Left hindlimb (tissue), 1 donor: ENCODE measurements at regions not wholly inside any gene's neighbourhood (a gene's known extent, or its start where the extent isn't known, plus 50 kb on each side); places are given as distances from the start of the nearest gene placed in this dataset.
"Not testable (repeated sequence)": the region's sequence is repeated elsewhere in the genome, so short reads cannot be mapped to it uniquely, and the experiment has no call there.

ENCODE experiments used
- DNase-seq: peaks from one replicate; pipeline ENCODE4 v3.0.0-alpha.2; 2018

DNA sequence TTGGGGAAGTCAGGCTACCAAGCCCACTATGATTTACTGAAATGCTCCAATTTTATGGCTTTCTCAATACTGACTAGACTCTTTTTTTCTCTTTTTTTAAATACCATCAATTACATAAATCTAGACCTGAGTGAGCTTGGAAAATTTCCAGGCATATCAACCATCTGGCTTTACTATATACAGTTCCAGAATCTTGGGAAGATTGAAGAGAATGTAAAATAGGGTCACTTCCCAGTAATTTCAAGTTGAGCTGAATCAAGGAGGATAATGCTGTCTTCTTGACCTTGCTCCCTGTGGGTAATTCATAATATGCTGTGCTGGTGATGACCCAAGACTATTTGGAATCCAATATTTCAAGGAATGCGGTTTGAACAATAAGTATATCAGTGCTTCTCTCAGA is 108.1 kb downstream of the MAP3K21 start:
- DNase-seq, result no peak

GRCh38 chr1:233439721-233440120 is 112.2 kb downstream of the MAP3K21 start:
- no peak for DNase-seq

GRCh38 chr1:233440951-233441401 is 113.5 kb downstream of the MAP3K21 start:
- DNase-seq, result peak; percentile 50

- no peak for DNase-seq
These were observed 114.7 kb downstream of the MAP3K21 start for GRCh38 chr1:233442026-233442780.

- no peak for DNase-seq
These were observed 115.7 kb downstream of the MAP3K21 start for GRCh38 chr1:233443040-233443760.

- DNase-seq, result no peak
These were observed 117.0 kb downstream of the MAP3K21 start for GRCh38 chr1:233444484-233444883.

GRCh38 chr1:233445737-233446136 is 118.2 kb downstream of the MAP3K21 start:
- DNase-seq, result no peak

DNA sequence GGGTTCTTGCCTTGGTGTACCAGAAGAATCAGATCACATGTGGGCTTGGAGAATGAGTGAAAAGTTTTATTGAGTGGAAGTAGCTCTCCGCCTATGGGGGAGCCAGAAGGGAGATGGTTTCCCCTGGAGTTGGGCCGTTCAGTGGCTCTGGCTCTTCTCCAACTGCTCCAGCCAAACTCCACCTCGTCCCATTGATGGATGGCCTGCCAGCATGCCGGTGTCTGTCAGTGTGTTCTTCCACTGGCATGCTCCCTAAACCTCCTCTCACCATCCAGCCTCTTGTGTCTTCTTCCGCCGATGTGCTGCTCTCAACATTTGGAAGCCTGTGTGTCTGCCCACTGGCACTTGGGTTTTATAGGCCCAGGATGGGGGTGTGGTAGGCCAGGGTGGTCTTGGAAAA is 119.4 kb downstream of the MAP3K21 start:
- DNase-seq, result no peak

DNA sequence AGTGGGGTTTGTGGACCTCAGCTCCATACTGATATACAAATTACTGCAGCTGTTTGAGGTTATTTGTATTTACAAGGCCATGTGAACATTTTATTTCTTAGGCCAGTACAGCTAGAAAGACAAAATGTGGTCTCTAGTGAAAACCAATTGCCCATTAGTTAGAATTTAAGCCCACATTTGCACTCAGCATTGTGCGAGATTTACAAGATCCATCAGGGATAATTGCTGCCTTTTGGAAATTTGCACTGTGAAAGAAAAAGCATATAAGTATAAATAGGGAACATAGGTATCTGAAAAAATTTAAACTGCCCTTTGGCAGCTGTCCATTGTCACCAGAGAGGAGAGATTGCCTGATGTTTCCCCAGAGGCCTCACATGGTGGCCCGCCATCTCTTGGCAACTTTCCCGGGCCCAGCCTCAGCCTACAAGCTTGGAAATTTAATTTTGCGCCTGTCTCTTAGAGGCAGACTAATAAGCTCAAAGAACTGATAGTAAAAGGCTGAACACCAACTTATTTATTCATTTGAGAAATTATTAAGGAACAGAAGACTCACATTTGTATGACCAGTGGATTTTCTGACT is 120.7 kb downstream of the MAP3K21 start:
- DNase-seq, result no peak

- no peak for DNase-seq
These were observed 125.2 kb downstream of the MAP3K21 start for GRCh38 chr1:233452724-233453123.

GRCh38 chr1:233453433-233454200 is 126.1 kb downstream of the MAP3K21 start:
- DNase-seq, result no peak

- DNase-seq, result no peak
These were observed 132.0 kb downstream of the MAP3K21 start for GRCh38 chr1:233459470-233459945.

GRCh38 chr1:233459968-233460367 is 132.4 kb downstream of the MAP3K21 start:
- no peak for DNase-seq

- no peak for DNase-seq
These were observed 133.2 kb downstream of the MAP3K21 start for GRCh38 chr1:233460692-233461091.

- no peak for DNase-seq
These were observed 134.3 kb downstream of the MAP3K21 start for GRCh38 chr1:233461847-233462246.

DNA sequence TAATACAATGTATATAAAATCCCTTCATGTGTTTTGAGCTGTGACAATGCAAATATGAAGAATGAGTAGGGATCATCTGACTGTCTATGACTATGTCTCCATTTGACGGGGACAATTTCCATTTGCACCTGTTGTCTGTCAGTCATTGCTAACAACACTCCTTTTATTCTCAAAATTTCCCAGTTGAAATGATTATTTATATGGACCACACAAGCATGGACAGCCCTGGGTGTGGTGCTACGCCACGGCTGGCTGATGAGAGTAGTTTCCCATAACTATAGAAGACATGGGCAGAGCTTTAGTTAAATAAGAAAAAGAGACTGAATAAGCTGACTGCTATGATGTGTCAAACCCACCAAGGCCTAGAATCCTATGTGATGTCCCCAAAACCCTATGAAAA is 135.8 kb downstream of the MAP3K21 start:
- DNase-seq, result no peak

DNA sequence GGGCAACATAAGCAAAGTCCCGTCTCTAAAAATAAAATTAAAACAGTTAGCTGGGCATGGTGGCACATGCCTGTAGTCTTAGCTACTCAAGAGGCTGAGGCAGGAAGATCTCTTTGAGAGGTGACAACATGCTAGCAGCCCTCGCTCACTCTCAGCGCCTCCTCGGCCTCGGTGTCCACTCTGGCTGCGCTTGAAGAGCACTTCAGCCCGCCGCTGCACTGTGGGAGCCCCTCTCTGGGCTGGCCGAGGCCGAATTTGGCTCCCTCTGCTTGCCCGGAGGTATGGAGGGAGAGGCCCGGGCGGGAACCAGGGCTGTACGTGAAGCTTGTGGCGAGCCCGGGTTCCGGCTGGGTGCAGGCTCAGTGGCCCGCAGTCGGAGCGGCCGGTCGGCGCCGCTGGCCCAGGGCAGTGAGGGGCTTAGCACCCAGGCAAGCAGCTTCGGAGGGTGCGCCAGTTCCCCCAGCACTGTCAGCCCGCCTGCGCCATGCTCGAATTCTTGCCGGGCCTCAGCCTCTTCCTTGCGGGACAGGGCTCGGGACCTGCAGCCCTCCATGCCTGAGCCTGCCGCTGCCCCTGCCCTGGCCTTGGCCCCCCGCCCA is 138.3 kb downstream of the MAP3K21 start:
- no peak for DNase-seq

GRCh38 chr1:233470741-233471499 is 143.0 kb upstream of the KCNK1 start:
- no peak for DNase-seq

GRCh38 chr1:233471851-233472250 is 142.1 kb upstream of the KCNK1 start:
- DNase-seq, result not testable (repeated sequence)

DNA sequence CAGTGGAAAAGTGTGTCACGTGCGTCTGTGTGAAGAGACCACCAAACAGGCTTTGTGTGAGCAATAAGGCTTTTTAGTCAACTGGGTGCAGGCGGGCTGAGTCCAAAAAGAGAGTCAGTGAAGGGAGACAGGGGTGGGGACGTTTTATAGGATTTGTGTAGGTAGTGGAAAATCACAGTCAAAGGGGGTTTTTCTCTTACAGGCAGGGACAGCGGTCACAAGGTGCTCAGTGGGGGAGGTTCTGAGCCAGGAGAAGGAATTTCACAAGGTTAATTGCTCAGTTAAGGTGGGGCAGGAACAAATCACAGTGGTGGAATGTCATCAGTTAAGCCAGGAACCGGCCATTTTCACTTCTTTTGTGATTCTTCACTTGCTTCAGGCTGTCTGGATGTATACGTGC is 141.1 kb upstream of the KCNK1 start:
- DNase-seq, result not testable (repeated sequence)

DNA sequence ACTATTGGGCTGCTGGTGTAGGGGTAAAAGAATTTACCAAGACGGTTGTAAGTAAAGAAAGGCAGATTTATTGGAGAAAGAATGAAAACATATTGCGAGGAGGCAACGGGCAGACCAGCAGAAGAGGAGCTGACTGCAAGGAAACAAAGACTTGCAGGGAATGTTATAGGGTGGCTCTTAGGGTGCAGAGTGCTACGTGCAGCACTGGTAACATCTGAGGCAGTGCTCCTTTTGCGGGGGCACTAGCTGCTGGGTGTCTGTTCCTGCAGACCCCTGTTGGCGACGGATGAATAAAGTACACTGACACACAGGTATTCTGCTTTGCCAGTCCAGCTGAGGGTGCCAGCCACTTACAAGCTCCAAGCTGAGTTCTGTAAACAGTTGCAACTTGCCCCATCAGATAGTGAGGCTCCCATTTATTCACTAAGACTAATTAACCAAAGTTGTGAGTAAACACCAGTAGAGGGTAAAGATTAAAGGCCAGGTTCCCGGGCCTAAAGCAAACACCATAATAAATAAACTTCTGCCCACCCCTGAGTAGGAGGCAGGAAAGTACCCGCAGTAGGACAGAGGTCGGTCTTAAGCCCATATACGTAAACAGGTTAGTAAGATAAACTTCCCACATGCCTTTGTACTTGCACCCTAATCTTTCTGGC is 140.2 kb upstream of the KCNK1 start:
- no peak for DNase-seq
